Stimulated activated effector memory CD8-positive, alpha-beta T cell treated with anti-CD3 and anti-CD28 coated beads, Interleukin-12 subunit alpha, Interleukin-12 subunit beta, amount 100 ng/mL, for 72 hours (primary cell): ENCODE measurements at regions not wholly inside any gene's neighbourhood (a gene's known extent, or its start where the extent isn't known, plus 50 kb on each side); places are given as distances from the start of the nearest gene placed in this dataset.

Experiments
- ATAC-seq: fragments of 150-1000 bp; cut with Tn5 transposase; 2 replicates; pipeline ENCODE4 v1.10.0; 2021
- DNase-seq, 2 donors: peaks; one replicate each; pipeline ENCODE4 v3.0.0; 2021 to 2022; ENCODE audit warnings: low spot score in 2 of 2
- H3K27ac Mint-ChIP-seq: one replicate; pipeline ENCODE4 v1.8.0; 2022; ENCODE audit warnings: mild to moderate bottlenecking, mixed read lengths
- H3K36me3 Mint-ChIP-seq: one replicate; pipeline ENCODE4 v1.8.0; 2022; ENCODE audit warnings: mild to moderate bottlenecking, mixed read lengths
- H3K4me1 Mint-ChIP-seq: one replicate; pipeline ENCODE4 v1.8.0; 2022; ENCODE audit warnings: mixed read lengths
- H3K4me3 Mint-ChIP-seq: one replicate; pipeline ENCODE4 v1.8.0; 2022; ENCODE audit warnings: mild to moderate bottlenecking, mixed read lengths
- H3K9me3 Mint-ChIP-seq: one replicate; pipeline ENCODE4 v1.8.0; 2022; ENCODE audit warnings: mixed read lengths

- ATAC-seq (no peak), DNase-seq (no peak)
- Mint-ChIP-seq H3K27ac (no peak overlapping the region), H3K9me3 (no peaks in the 10 kb centered on the region), H3K4me3 (no peak overlapping the region), H3K36me3 (peaks cover 8% of the 10 kb centered on the region), H3K4me1 (peaks cover 13% of the 10 kb centered on the region)
Observed at GRCh38 chr10:4545062-4545461, 280.9 kb upstream of the AKR1E2 start.

- ATAC-seq (no peak), DNase-seq (no peak)
- Mint-ChIP-seq H3K4me1 (peaks cover 13% of the 10 kb centered on the region), H3K36me3 (peaks cover 8% of the 10 kb centered on the region), H3K9me3 (no peaks in the 10 kb centered on the region), H3K4me3 (no peak overlapping the region), H3K27ac (no peak overlapping the region)
Observed at GRCh38 chr10:4543938-4544533, 282.0 kb upstream of the AKR1E2 start.

- H3K4me3 Mint-ChIP-seq = no peak overlapping the region
- peaks cover 2% of the 10 kb centered on the region for H3K36me3 Mint-ChIP-seq
- ATAC-seq (no peak), DNase-seq (no peak)
- H3K27ac Mint-ChIP-seq = no peak overlapping the region
- peaks cover 11% of the 10 kb centered on the region for H3K4me1 Mint-ChIP-seq
- no peaks in the 10 kb centered on the region for H3K9me3 Mint-ChIP-seq
Observed at GRCh38 chr10:4541292-4541691, 284.7 kb upstream of the AKR1E2 start.

GRCh38 chr10:4538016-4538415 is 288.0 kb upstream of the AKR1E2 start:
- DNase-seq (no peak), ATAC-seq (no peak)
- no peaks in the 10 kb centered on the region for H3K36me3 Mint-ChIP-seq
- no peaks in the 10 kb centered on the region for H3K4me1 Mint-ChIP-seq
- no peak overlapping the region for H3K27ac Mint-ChIP-seq
- no peak overlapping the region for H3K4me3 Mint-ChIP-seq
- H3K9me3 Mint-ChIP-seq = no peaks in the 10 kb centered on the region

GRCh38 chr10:4535521-4535920 is 290.5 kb upstream of the AKR1E2 start:
- DNase-seq = no peak
- Mint-ChIP-seq H3K4me3 (no peak overlapping the region), H3K27ac (no peak overlapping the region), H3K4me1 (no peaks in the 10 kb centered on the region), H3K36me3 (no peaks in the 10 kb centered on the region), H3K9me3 (no peaks in the 10 kb centered on the region)
- no peak for ATAC-seq

- ATAC-seq = no peak
Observed at GRCh38 chr10:4533621-4534020, 292.4 kb upstream of the AKR1E2 start.

GRCh38 chr10:4532976-4533375 is 293.0 kb upstream of the AKR1E2 start:
- Mint-ChIP-seq H3K36me3 (no peaks in the 10 kb centered on the region), H3K27ac (no peak overlapping the region), H3K4me3 (no peak overlapping the region), H3K9me3 (no peaks in the 10 kb centered on the region), H3K4me1 (no peaks in the 10 kb centered on the region)
- no peak for DNase-seq
- ATAC-seq = no peak

More at GRCh38 chr10:4533621-4534020, 292.4 kb upstream of the AKR1E2 start:
- DNase-seq = no peak
- Mint-ChIP-seq H3K36me3 (no peaks in the 10 kb centered on the region), H3K9me3 (no peaks in the 10 kb centered on the region), H3K27ac (no peak overlapping the region), H3K4me3 (no peak overlapping the region), H3K4me1 (no peaks in the 10 kb centered on the region)

GRCh38 chr10:4532467-4532866 is 293.5 kb upstream of the AKR1E2 start:
- Mint-ChIP-seq H3K9me3 (no peaks in the 10 kb centered on the region), H3K4me3 (no peak overlapping the region), H3K4me1 (no peaks in the 10 kb centered on the region), H3K27ac (no peak overlapping the region), H3K36me3 (no peaks in the 10 kb centered on the region)
- DNase-seq (no peak), ATAC-seq (no peak)

GRCh38 chr10:4532011-4532410 is 294.0 kb upstream of the AKR1E2 start:
- ATAC-seq (no peak), DNase-seq (no peak)
- H3K4me3 Mint-ChIP-seq = no peak overlapping the region
- no peaks in the 10 kb centered on the region for H3K4me1 Mint-ChIP-seq
- H3K27ac Mint-ChIP-seq = no peak overlapping the region
- no peaks in the 10 kb centered on the region for H3K36me3 Mint-ChIP-seq
- H3K9me3 Mint-ChIP-seq = no peaks in the 10 kb centered on the region

GRCh38 chr10:4529266-4529665 is 296.7 kb upstream of the AKR1E2 start:
- H3K9me3 Mint-ChIP-seq = no peaks in the 10 kb centered on the region
- no peaks in the 10 kb centered on the region for H3K36me3 Mint-ChIP-seq
- ATAC-seq (no peak), DNase-seq (no peak)
- H3K4me3 Mint-ChIP-seq = no peak overlapping the region
- no peak overlapping the region for H3K27ac Mint-ChIP-seq
- no peaks in the 10 kb centered on the region for H3K4me1 Mint-ChIP-seq

- Mint-ChIP-seq H3K9me3 (no peaks in the 10 kb centered on the region), H3K4me1 (no peaks in the 10 kb centered on the region), H3K27ac (no peak overlapping the region), H3K36me3 (no peaks in the 10 kb centered on the region), H3K4me3 (no peak overlapping the region)
- no peak for DNase-seq
- ATAC-seq = no peak
Observed at GRCh38 chr10:4527281-4527970, 298.6 kb upstream of the AKR1E2 start.

GRCh38 chr10:4526311-4526731 is 299.7 kb upstream of the AKR1E2 start:
- H3K9me3 Mint-ChIP-seq = no peaks in the 10 kb centered on the region
- no peak for DNase-seq
- H3K4me3 Mint-ChIP-seq = no peak overlapping the region
- H3K36me3 Mint-ChIP-seq = no peaks in the 10 kb centered on the region
- ATAC-seq = no peak
- no peaks in the 10 kb centered on the region for H3K4me1 Mint-ChIP-seq
- no peak overlapping the region for H3K27ac Mint-ChIP-seq

- no peaks in the 10 kb centered on the region for H3K4me1 Mint-ChIP-seq
- no peak overlapping the region for H3K27ac Mint-ChIP-seq
- no peak overlapping the region for H3K4me3 Mint-ChIP-seq
- DNase-seq (no peak), ATAC-seq (no peak)
- H3K36me3 Mint-ChIP-seq = no peaks in the 10 kb centered on the region
- H3K9me3 Mint-ChIP-seq = no peaks in the 10 kb centered on the region
Observed at GRCh38 chr10:4525103-4525502, 300.9 kb upstream of the AKR1E2 start.

- DNase-seq (no peak), ATAC-seq (no peak)
- Mint-ChIP-seq H3K27ac (no peak overlapping the region), H3K4me3 (no peak overlapping the region), H3K36me3 (no peaks in the 10 kb centered on the region), H3K4me1 (no peaks in the 10 kb centered on the region), H3K9me3 (no peaks in the 10 kb centered on the region)
Observed at GRCh38 chr10:4522296-4523000, 303.6 kb upstream of the AKR1E2 start.

- DNase-seq = no peak
- H3K4me1 Mint-ChIP-seq = no peaks in the 10 kb centered on the region
- H3K9me3 Mint-ChIP-seq = no peaks in the 10 kb centered on the region
- no peaks in the 10 kb centered on the region for H3K36me3 Mint-ChIP-seq
- no peak for ATAC-seq
- no peak overlapping the region for H3K27ac Mint-ChIP-seq
- no peak overlapping the region for H3K4me3 Mint-ChIP-seq
Observed at GRCh38 chr10:4519658-4520402, 306.2 kb upstream of the AKR1E2 start.
